GM21515 (cell line): ENCODE measurements at regions not wholly inside any gene's neighbourhood (a gene's known extent, or its start where the extent isn't known, plus 50 kb on each side); places are given as distances from the start of the nearest gene placed in this dataset.

Source experiments
- ATAC-seq: cut with Tn5 transposase; IDR thresholded peaks from one replicate; pipeline ENCODE4 v1.9.1; 2021; ENCODE audit not compliant: unreplicated experiment

- ATAC-seq, result no peak
Measured at GRCh38 chr14:95387826-95388445, 68.2 kb upstream of the CLMN start.

GRCh38 chr14:95386536-95387095 is 66.9 kb upstream of the CLMN start:
- no peak for ATAC-seq

- ATAC-seq, result no peak
Measured at GRCh38 chr14:95385701-95386100, 66.0 kb upstream of the CLMN start.

- ATAC-seq, result no peak
Measured at GRCh38 chr14:95382747-95383146, 63.0 kb upstream of the CLMN start.

GRCh38 chr14:95381726-95382125 is 62.0 kb upstream of the CLMN start:
- ATAC-seq, result no peak

- ATAC-seq, result no peak
Measured at GRCh38 chr14:95380350-95381042, 60.8 kb upstream of the CLMN start.

- ATAC-seq, result no peak
Measured at GRCh38 chr14:95379634-95380033, 59.9 kb upstream of the CLMN start.

- ATAC-seq, result no peak
Measured at GRCh38 chr14:95375539-95376109, 55.9 kb upstream of the CLMN start.

- ATAC-seq, result no peak
Measured at GRCh38 chr14:95374239-95374997, 54.7 kb upstream of the CLMN start.

GRCh38 chr14:95370076-95370475 is 50.4 kb upstream of the CLMN start:
- no peak for ATAC-seq
